T-cell (primary cell): ENCODE measurements at regions not wholly inside any gene's neighbourhood (a gene's known extent, or its start where the extent isn't known, plus 50 kb on each side); places are given as distances from the start of the nearest gene placed in this dataset.

Experiments
- ATAC-seq, 4 experiments: fragments of 200-7000 bp in 3 of 4; fragments of 150-1000 bp in 1 of 4; cut with Tn5 transposase; replicated peaks in 1 of 4; 1 replicate in 3 of 4; 2 replicates in 1 of 4; pipeline ENCODE4 v1.10.0; 2021; ENCODE audit warnings: moderate library complexity in 3 of 4, mild to moderate bottlenecking in 2 of 4, moderate number of reproducible peaks in 1 of 4
- CTCF ChIA-PET, 2 donors: fragments of 300-600 bp; sonication (Branson Sonifier 250); formaldehyde crosslinking; loops; one replicate each; lab custom pipeline; 2022; ENCODE audit warnings: antibody characterized with exemption in 2 of 2; lab: Charles Lee
- POLR2A ChIA-PET, 2 donors: fragments of 300-600 bp; sonication (Branson Sonifier 250); formaldehyde crosslinking; loops; one replicate each; lab custom pipeline; 2022; ENCODE audit warnings: antibody characterized with exemption in 2 of 2; lab: Charles Lee
- DNase-seq, 35 experiments: peaks; one replicate each; pipeline versions ENCODE4 v3.0.0 to v3.0.0-alpha.2; 2013 to 2023
- H3K27ac ChIP-seq: one replicate; pipeline ENCODE4 v1.5.1; 2013; ENCODE audit warnings: low read length
- H3K27me3 ChIP-seq, 2 experiments: replicated peaks in 1 of 2; 1 replicate in 1 of 2; 2 replicates in 1 of 2; pipeline versions ENCODE4 v1.6.1 to v1.7.0; 2013; ENCODE audit warnings: low read length in 1 of 2, mixed read lengths in 1 of 2; ENCODE audit not compliant: control insufficient read depth in 2 of 2, insufficient read depth in 2 of 2; ENCODE audit errors: extremely low read depth in 1 of 2
- H3K36me3 ChIP-seq, 2 donors: 1 replicate in 1 of 2; 2 replicates in 1 of 2; pipeline versions ENCODE4 v1.6.1 to v1.7.0; 2013; ENCODE audit warnings: low read length in 1 of 2; ENCODE audit not compliant: control insufficient read depth in 2 of 2, insufficient read depth in 1 of 2; ENCODE audit errors: extremely low read depth in 1 of 2
- H3K4me1 ChIP-seq, 2 experiments: 1 replicate in 1 of 2; 2 replicates in 1 of 2; pipeline versions ENCODE4 v1.6.1 to v1.7.0; 2013; ENCODE audit warnings: low read length in 2 of 2, mixed read lengths in 1 of 2; ENCODE audit not compliant: insufficient read depth in 2 of 2, control insufficient read depth in 1 of 2; ENCODE audit errors: extremely low read depth in 1 of 2
- H3K4me3 ChIP-seq, 2 donors: 1 replicate in 1 of 2; 2 replicates in 1 of 2; pipeline versions ENCODE4 v1.5.1 to v1.7.0; 2013; ENCODE audit warnings: mild to moderate bottlenecking in 2 of 2, low read length in 1 of 2, moderate library complexity in 1 of 2; ENCODE audit not compliant: control insufficient read depth in 1 of 2; ENCODE audit errors: extremely low read depth in 1 of 2
- H3K9me3 ChIP-seq: 2 replicates; pipeline ENCODE4 v1.7.0; 2013
- H3K27ac Mint-ChIP-seq, 2 donors: one replicate each; pipeline ENCODE4 v1.8.0; 2020 to 2021; ENCODE audit warnings: mild to moderate bottlenecking in 2 of 2, mixed read lengths in 2 of 2
- H3K27me3 Mint-ChIP-seq, 2 donors: one replicate each; pipeline ENCODE4 v1.8.0; 2021 to 2022; ENCODE audit warnings: mixed read lengths in 2 of 2
- H3K36me3 Mint-ChIP-seq: one replicate; pipeline ENCODE4 v1.8.0; 2021; ENCODE audit warnings: mixed read lengths
- H3K4me1 Mint-ChIP-seq, 3 donors: one replicate each; pipeline ENCODE4 v1.8.0; 2020 to 2022; ENCODE audit warnings: mixed read lengths in 3 of 3, mild to moderate bottlenecking in 1 of 3
- H3K4me3 Mint-ChIP-seq, 3 donors: one replicate each; pipeline ENCODE4 v1.8.0; 2020 to 2022; ENCODE audit warnings: mild to moderate bottlenecking in 3 of 3, mixed read lengths in 3 of 3, moderate library complexity in 3 of 3
- H3K9me3 Mint-ChIP-seq, 3 donors: one replicate each; pipeline ENCODE4 v1.8.0; 2020 to 2022; ENCODE audit warnings: mixed read lengths in 3 of 3
- WGBS: methylation state at CpG from one replicate; pipeline ENCODE4 v1.1.5; 2013; ENCODE audit warnings: missing lambda C conversion rate; ENCODE audit not compliant: insufficient coverage; 5-methylcytosine and 5-hydroxymethylcytosine counted together

DNA sequence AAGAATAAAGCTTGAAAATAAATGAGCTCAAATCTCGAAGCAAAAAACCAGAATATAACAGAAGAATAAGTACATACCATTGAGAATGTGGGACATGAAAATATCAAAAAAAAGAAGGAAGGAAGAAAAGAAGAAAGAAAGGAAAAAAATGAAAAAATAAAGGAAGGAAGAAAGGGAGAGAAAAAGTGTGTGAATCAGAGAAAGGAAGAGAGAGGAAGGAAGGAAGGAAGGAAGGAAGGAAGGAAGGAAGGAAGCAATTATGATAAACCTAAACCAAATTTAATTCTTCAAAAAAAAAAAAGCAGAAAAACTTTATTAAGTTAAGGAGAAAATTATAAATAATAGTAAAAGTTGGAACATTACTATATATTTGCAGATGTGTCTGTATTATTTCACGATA, 949.8 kb downstream of the NLGN4X start:
- H3K27me3 ChIP-seq = no peaks in the 10 kb centered on the region
- Mint-ChIP-seq H3K9me3 (peaks cover 5 to 11% (median 7%) of the 10 kb centered on the region in 3 donors), H3K4me1 (no peaks in the 10 kb centered on the region), H3K27ac (no peak overlapping the region), H3K27me3 (no peaks in the 10 kb centered on the region), H3K4me3 (no peak overlapping the region), H3K36me3 (no peaks in the 10 kb centered on the region)
- ChIA-PET POLR2A (interaction anchor here in 1 of 2 donors (0.6 kb wide), 1 partner anchor 32 kb away, joined by 3 read pairs; no protein-coding TSS in a partner anchor), CTCF (no interaction called here)
- no peak for ATAC-seq
- no peak overlapping the region for H3K27ac ChIP-seq
- no peak overlapping the region for H3K4me3 ChIP-seq
- WGBS = no CpG with 5 or more reads among the region's 2 CpGs
- H3K36me3 ChIP-seq = no peaks in the 10 kb centered on the region
- no peak for DNase-seq
- no peaks in the 10 kb centered on the region for H3K9me3 ChIP-seq
- H3K4me1 ChIP-seq = no peaks in the 10 kb centered on the region

DNA sequence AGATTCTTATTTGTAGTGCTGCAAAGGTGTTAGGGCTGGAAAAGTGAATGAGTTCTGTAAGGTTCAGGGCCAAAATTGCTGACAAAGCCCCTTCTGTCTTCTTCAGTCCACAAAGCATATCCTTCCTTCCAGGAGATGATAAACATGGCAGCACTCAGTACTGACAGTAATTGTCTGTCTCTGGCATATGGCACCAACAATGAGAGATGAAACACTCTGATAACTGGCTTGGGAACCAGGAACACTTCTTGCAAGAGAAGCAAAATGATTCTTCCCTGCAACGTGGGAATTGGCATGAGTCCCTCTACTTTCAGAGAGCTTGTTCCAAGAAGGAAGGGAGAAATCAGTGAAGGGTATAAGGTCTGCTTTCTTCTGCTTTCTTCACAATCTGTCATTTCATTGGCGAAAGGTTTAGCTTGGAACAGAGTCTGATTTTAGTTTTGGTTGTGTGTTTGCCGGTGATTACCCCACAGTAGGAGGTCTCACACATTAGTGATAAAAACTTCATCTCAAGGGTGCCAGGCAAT, 963.3 kb downstream of the NLGN4X start:
- H3K4me1 Mint-ChIP-seq = no peaks in the 10 kb centered on the region
- CTCF ChIA-PET = no interaction called here
- peaks cover 0 to 10% (median 3%) of the 10 kb centered on the region in 3 donors for H3K9me3 Mint-ChIP-seq
- no peak overlapping the region for H3K4me3 ChIP-seq
- H3K4me1 ChIP-seq = no peaks in the 10 kb centered on the region
- DNase-seq (no peak), ATAC-seq (no peak)
- no CpG with 5 or more reads among the region's 3 CpGs for WGBS
- H3K27me3 Mint-ChIP-seq = no peaks in the 10 kb centered on the region
- H3K9me3 ChIP-seq = no peaks in the 10 kb centered on the region
- H3K36me3 Mint-ChIP-seq = no peaks in the 10 kb centered on the region
- no peak overlapping the region for H3K27ac ChIP-seq
- no peak overlapping the region for H3K27ac Mint-ChIP-seq
- H3K4me3 Mint-ChIP-seq = no peak overlapping the region
- no peaks in the 10 kb centered on the region for H3K27me3 ChIP-seq
- POLR2A ChIA-PET = no interaction called here
- H3K36me3 ChIP-seq = no peaks in the 10 kb centered on the region

DNA sequence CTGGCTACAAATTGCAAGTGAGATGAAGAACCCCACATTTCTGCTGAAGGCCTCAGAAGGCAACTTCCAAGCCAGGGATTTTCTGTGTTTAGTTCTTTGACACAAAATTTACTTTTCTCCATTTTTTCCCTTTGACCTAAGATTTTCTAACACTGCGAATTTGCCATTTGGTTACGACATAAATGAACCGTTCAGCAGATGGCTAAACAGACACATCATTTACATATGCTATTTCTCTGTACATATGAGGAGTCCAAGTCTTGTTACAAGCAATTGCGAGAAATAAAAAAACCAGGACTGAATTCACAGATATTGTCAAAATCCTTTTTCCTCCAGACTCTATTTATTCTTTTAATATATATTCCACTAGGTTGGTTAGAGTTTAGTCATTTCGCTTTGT, 978.6 kb downstream of the NLGN4X start:
- no peak for DNase-seq
- ATAC-seq = no peak
- CTCF ChIA-PET = no interaction called here
- no peaks in the 10 kb centered on the region for H3K27me3 ChIP-seq
- no CpG with 5 or more reads among the region's 5 CpGs for WGBS
- H3K4me1 ChIP-seq = no peaks in the 10 kb centered on the region
- no peaks in the 10 kb centered on the region for H3K36me3 ChIP-seq
- Mint-ChIP-seq H3K4me3 (no peak overlapping the region), H3K4me1 (no peaks in the 10 kb centered on the region), H3K27me3 (no peaks in the 10 kb centered on the region), H3K27ac (no peak overlapping the region), H3K36me3 (no peaks in the 10 kb centered on the region), H3K9me3 (peaks cover 0 to 10% (median 8%) of the 10 kb centered on the region in 3 donors)
- POLR2A ChIA-PET = no interaction called here
- no peak overlapping the region for H3K4me3 ChIP-seq
- no peaks in the 10 kb centered on the region for H3K9me3 ChIP-seq
- no peak overlapping the region for H3K27ac ChIP-seq

DNA sequence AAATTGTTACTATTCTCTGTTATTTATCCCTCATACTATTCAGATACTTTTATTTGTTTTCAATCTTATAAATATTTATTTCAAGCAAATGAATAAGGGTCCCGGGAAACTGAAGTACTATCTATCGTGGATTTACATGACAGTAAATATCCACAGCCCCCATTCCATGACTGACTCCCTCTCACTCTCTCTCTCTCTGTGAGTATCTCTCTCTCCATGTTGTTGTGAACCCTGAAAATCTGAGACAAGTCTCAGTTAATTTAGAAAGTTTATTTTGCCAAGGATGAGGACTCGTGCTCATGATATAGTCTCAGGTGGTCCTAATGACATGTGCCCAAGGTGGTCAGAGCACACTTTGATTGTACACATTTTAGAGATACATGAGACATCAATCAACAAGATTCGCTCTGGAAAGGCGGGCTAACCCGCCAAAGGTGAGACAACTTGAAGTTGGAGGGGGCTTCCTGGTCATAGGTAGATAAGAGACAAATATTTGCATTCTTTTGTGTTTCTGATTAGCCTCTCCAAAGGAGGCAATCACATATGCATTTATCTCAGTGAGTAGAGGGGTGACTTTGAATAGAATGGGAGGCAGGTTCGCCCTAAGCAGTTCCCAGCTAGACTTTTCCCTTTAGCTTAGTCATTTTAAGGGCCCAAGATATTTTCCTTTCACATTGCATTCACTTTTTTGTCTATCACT, 986.4 kb downstream of the NLGN4X start:
- CTCF ChIA-PET = no interaction called here
- H3K9me3 Mint-ChIP-seq = peaks cover 0 to 7% (median 0%) of the 10 kb centered on the region in 3 donors
- no CpG with 5 or more reads among the region's 7 CpGs for WGBS
- POLR2A ChIA-PET = no interaction called here
- no peaks in the 10 kb centered on the region for H3K27me3 Mint-ChIP-seq
- Histone ChIP-seq H3K9me3 (no peaks in the 10 kb centered on the region), H3K27ac (no peak overlapping the region), H3K27me3 (no peaks in the 10 kb centered on the region), H3K36me3 (no peaks in the 10 kb centered on the region), H3K4me3 (no peak overlapping the region), H3K4me1 (no peaks in the 10 kb centered on the region)
- no peaks in the 10 kb centered on the region for H3K36me3 Mint-ChIP-seq
- H3K27ac Mint-ChIP-seq = no peak overlapping the region
- H3K4me3 Mint-ChIP-seq = no peak overlapping the region
- ATAC-seq (no peak), DNase-seq (no peak)
- H3K4me1 Mint-ChIP-seq = no peaks in the 10 kb centered on the region

DNA sequence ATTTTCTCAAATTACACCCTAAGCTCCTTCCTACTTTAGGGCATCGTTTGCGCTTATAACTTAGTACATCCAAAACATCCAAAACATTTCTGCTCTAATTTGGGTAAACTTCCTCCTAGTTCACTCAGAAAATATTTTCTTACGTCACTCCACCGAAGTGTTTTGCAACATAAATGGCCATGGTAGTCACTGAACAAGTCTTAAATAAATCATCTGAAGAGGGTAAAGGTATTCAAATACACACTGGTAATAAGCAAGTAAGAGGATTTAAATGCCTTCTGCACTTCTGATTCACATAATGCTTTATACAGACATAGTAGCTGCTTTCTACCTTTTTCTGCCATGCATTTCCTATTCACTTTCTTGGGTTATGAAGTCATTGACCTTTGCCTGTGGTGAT, 991.9 kb downstream of the NLGN4X start:
- Mint-ChIP-seq H3K27me3 (no peaks in the 10 kb centered on the region), H3K9me3 (peaks cover 4 to 12% (median 10%) of the 10 kb centered on the region in 3 donors), H3K4me1 (no peaks in the 10 kb centered on the region), H3K4me3 (no peak overlapping the region), H3K27ac (no peak overlapping the region), H3K36me3 (no peaks in the 10 kb centered on the region)
- WGBS = no CpG with 5 or more reads among the region's 4 CpGs
- ChIA-PET CTCF (no interaction called here), POLR2A (no interaction called here)
- Histone ChIP-seq H3K4me1 (no peaks in the 10 kb centered on the region), H3K36me3 (no peaks in the 10 kb centered on the region), H3K4me3 (no peak overlapping the region), H3K27ac (no peak overlapping the region), H3K27me3 (no peaks in the 10 kb centered on the region), H3K9me3 (no peaks in the 10 kb centered on the region)
- DNase-seq (no peak), ATAC-seq (no peak)

DNA sequence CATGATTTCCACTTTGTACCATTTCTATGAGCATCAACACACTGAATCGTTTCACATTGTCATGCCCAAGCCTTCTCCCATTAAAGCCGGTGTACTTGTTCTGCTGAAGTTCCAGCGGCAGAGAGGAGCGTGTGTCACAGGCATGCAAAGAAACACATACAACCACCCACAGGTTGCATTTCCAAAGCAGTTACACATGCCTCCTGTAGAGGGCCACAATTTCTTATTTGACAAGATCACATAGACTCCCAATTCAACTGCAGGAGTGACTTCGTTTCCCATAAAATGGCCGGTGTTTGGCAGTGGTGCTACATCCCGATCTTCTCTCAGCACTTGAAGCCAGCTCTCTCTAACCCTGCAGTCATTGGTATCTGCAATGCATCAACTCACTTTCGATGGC, 992.6 kb downstream of the NLGN4X start:
- Mint-ChIP-seq H3K9me3 (peaks cover 4 to 17% (median 13%) of the 10 kb centered on the region in 3 donors), H3K27ac (no peak overlapping the region), H3K27me3 (no peaks in the 10 kb centered on the region), H3K36me3 (no peaks in the 10 kb centered on the region), H3K4me1 (no peaks in the 10 kb centered on the region), H3K4me3 (no peak overlapping the region)
- H3K27ac ChIP-seq = no peak overlapping the region
- no peaks in the 10 kb centered on the region for H3K4me1 ChIP-seq
- H3K36me3 ChIP-seq = no peaks in the 10 kb centered on the region
- no CpG with 5 or more reads among the region's 8 CpGs for WGBS
- DNase-seq (no peak), ATAC-seq (no peak)
- H3K9me3 ChIP-seq = no peaks in the 10 kb centered on the region
- H3K4me3 ChIP-seq = no peak overlapping the region
- ChIA-PET POLR2A (no interaction called here), CTCF (no interaction called here)
- H3K27me3 ChIP-seq = no peaks in the 10 kb centered on the region
